GM18951 (cell line): ENCODE measurements at regions not wholly inside any gene's neighbourhood (a gene's known extent, or its start where the extent isn't known, plus 50 kb on each side); places are given as distances from the start of the nearest gene placed in this dataset.

Experiments used
- POLR2A ChIP-seq: IDR thresholded peaks from 4 replicates; pipeline ENCODE4 v1.6.1; 2011; ENCODE audit warnings: mild to moderate bottlenecking; ENCODE audit not compliant: insufficient read length, insufficient read depth; ENCODE audit errors: extremely low read depth
- in situ Hi-C: fragments of 300-500 bp; cut with MboI; formaldehyde crosslinking; loops from one replicate; pipeline ENCODE4 v1.12.0; 2022; ENCODE audit warnings: low sequenced_read_pairs, mixed read lengths, inconsistent platforms; ENCODE audit not compliant: unreplicated experiment

DNA sequence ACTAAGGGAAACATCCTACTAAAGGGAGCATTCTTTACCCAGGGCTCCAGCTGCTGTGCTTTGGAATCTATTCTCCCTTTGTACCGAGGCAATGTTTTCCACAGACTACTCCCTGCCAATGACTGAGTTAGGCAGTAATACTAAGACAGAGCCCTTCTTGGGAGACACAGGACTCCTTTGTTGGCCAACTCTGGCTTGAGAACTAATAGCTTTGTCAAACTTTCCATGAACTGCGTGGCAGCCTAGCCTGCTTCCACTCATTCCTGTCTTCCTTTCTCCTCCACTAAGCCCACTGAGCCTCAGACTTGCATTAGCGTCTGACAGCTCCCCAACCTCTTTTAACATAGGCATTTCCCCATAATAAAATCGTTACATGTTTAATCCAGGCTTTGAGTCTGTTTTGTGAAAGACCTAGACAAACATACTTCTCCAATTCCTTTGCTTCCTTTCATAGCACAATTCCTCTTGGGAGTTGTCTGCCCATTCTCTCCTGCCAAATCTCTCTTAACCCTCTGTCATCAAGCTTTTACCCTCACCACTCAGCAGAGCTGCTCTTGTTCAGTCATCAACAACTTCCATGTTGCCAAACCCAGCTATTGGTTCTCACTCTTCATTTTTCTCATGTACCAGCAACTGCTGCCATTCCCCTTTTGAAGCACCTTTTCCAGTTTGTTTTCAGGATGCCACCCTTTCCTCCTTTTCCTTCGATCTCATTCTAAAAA, 300.3 kb upstream of the IGFBP7 start:
- no peak for TF ChIP-seq POLR2A
- in situ Hi-C loops = no loop called here

DNA sequence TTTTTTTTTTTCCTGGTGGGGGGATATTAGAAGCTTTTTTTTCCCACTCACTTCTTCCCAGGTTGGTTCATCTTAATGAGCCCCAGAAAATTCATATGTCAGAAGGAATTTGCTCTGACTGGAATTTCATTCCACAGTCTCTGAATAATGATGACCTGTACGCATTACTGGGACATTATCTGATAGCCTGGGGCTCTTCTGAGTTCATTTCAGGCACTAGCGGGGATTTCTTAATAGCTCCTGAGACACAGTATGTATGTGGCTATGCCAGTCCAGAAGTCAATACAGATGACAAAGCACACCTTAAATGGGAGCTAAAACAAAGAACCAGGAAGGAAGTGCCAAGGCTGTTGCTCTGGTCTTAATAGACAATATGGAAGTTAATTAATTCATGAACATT, 295.2 kb upstream of the IGFBP7 start:
- TF ChIP-seq POLR2A = no peak
- in situ Hi-C loops = no loop called here

DNA sequence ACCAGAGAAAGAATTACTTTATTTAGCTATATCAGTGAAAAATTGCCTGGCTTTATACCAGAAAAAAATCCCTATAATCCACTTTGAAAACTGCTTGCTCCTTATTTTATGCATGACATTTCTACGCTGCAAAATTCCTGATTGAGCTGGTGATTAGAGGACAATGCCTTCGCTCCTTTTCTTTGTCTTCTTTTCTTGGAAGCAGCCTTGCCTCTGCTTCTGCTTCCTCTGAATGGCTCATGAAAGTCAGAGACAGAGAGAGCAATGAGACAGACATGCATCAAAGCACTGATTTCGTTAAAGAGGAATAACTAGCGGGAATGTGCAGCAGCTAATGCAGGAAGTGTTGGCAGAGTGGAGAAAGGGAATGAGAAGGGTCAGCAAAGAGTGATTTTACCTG, 294.3 kb upstream of the IGFBP7 start:
- in situ Hi-C loops = no loop called here
- no peak for TF ChIP-seq POLR2A

DNA sequence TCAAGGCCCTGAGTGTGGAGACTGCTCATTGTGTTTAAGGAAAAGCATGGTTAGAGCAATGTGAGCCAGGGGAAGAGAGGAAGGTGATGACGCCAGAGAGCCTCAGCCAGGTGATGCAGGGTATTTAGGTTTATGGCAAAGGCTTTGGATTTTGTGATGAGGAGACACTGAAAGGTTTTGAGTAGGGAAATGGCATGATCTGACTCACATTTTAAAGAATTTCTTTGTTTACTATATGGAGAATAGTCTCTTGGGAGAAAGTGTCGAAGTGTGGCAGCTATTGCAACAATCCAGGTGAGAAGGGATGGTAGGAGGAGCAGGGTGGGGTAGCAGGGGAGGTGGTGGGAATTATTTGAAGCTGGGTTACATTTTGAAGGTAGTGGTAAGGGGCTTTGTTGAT, 293.4 kb upstream of the IGFBP7 start:
- no peak for TF ChIP-seq POLR2A
- in situ Hi-C loops = no loop called here

DNA sequence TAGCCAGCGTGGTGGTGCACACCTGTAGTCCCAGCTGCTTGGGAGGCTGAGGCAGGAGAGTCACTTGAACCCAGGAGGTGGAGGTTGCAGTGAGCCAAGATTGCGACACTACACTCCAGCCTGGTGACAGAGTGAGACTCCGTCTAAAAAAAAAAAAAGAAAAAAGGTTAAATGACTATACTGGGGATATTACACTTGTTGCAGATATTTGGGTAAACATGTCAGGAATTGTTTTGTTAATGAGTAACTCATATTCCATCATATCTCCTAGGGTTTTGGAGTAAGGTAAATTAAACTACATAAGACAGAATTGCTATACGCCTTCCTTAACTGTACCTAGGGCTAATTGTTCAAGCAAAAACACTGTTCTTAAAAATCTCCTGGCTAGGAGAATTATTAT, 291.4 kb upstream of the IGFBP7 start:
- in situ Hi-C loops = no loop called here
- TF ChIP-seq POLR2A = no peak

DNA sequence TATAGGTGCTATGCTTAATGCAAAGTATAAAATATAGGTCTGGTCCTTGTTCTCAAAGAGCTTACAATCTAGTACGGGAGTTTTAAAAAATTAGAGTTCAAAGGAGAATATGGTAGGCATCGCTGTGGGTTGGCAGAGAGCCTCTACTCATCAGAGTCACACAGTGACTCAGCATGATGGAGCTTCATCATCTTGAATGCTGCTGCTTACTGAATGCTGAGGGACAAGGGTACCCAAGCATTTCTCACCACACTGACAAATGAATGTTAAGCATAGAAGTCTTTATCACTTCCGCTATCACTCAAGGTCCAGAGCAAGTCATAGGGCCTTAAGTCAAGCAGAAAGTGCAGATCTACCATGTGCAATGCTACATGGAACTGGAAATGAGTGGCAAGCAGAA, 268.6 kb upstream of the IGFBP7 start:
- TF ChIP-seq POLR2A = no peak

DNA sequence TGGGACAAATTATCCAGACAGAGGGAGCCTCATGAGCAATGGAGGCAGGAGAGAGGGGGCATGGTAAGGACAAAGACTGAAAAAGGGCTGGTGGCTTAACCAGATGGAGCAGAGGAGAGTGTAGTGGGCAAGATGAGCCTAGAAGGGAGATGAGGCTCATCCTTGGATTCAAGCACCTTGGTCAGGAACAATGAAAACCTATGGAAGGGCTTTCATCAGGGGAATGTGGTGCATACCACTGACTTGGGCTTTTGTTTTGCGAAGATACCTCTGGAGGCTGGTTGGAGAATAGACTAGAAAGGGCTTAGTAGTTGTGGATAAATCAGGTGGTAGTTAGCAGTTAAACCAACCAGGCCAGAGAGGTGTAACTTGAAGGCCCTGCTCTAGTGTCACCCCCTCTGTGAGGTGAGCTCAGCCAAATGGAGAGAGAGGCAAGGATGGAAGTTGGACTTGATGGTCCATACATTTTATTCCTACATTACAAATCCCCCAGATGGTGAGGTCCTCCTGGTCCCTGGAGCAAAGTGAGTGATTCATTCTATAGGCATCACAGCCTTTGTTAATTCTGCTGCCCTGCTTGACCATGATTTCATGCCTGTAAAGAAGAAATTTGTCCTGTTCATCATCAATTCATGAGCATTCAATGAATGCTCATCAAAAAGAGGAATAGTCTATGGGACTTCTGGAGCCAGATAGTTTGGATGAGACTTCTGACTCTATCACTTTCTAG, 264.8 kb upstream of the IGFBP7 start:
- in situ Hi-C loops = no loop called here
- TF ChIP-seq POLR2A = no peak

More for the DNA sequence above, 268.6 kb upstream of the IGFBP7 start:
- in situ Hi-C loops = no loop called here

DNA sequence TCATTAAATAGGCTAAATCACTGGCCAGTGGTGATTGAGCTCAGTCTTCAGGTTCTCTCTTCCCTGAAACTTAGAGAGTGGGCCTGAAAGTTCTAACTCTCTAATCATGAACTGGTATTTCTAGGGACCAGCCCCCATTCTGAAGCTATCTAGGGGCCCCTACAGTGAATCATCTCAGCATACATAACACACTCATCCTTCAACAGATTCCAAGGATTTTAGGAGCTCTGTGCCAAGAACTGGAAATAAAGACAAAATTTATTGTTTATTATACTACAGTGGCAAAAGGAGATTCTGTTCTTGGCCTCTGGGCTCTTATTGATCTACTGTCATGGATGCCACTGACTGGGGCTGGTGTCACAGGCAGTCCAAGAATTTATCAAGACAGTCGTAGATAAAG, 263.8 kb upstream of the IGFBP7 start:
- TF ChIP-seq POLR2A = no peak
- in situ Hi-C loops = no loop called here

DNA sequence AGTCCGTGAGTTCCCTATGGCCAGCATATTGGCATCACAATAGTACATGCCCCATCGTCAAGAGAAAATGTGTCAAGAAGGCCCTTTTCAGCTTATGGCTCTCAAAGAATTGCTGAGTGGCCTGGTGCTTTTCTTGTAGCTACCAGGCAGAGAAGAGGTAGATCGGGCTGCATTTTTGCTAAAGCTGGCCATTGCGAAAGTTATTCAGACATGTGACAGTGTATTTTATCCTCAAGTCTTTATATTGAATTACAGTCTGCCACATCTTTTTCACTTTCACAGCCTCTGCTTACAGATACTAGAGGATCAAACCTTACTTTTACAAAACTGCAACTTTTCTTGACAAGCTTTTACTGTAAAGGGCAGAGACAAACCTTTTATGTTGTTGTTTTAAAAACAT, 261.5 kb upstream of the IGFBP7 start:
- no peak for TF ChIP-seq POLR2A
- in situ Hi-C loops = no loop called here

DNA sequence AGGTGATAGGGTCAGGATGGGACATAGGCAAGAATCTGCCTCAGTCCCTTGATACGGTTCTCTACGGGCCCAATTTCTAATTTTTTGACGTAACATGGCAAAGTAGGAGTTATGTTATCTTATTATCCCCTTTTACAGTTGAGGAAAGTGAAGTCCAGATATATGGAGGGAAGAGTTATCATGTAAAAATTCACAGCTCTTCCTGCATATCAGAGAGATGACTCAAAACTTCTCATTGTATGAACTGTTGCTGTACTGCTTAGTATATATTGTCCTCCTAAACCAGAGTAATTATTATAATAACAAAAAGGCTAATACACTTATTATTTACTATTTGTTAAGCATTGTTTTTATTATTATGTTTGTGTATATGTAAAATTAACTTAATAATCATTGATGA, 260.5 kb upstream of the IGFBP7 start:
- no peak for TF ChIP-seq POLR2A
- in situ Hi-C loops = no loop called here

DNA sequence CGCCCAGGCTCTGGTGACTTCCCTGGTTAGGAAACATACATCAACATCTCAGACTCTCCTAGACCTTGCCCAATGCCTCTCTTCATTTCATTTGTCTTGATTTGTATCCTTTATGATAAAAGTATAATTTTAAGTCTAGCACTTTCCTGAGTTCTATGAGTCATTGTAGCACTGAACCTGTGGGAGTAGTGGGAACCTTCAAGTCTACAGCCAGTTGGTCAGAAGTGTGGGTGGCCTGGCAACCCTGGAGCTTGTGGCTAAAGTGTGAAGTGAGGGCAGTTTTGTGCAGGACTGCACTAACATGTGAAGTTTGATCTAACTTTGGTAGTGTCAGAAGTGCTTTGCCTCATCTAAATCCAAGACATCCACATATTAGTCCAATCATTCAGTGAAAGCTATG, 259.3 kb upstream of the IGFBP7 start:
- in situ Hi-C loops = no loop called here
- no peak for TF ChIP-seq POLR2A

DNA sequence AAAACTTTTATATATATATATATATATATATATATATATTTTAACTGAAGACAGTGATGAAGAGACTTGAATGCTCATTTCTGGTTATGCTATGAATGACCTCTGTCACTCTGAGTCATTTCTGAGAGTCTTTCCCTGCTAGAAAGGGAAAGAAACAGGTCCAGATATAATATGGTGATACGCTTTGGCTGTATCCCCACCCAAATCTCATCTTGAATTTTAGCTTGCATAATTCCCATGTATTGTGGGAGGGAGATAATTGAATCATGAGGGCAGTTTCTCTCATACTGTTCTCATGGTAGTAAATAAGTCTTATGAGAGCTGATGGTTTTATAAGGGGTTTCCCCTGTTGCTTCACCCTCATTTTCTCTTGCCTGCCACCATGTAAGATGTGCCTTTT, 254.1 kb upstream of the IGFBP7 start:
- in situ Hi-C loops = no loop called here
- no peak for TF ChIP-seq POLR2A

DNA sequence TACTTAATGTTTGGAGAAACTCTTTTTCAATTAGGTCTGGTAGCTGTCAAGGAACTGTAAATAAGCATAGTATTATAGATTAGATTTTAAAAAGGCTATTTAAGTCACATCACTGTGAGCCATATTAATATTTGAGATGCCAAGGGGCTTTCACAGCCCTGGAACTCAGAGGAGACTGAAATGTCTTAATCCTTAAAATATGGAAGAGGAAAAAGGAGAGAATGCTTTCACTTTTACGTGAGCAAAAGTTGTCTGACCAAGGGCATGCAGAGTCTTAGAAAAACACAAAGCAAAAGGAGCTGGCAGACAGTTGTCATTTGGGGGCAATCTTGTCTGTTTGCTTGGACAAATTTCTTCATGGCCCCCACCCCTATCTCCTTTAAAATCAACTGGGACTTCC, 253.2 kb upstream of the IGFBP7 start:
- TF ChIP-seq POLR2A = no peak
- in situ Hi-C loops = no loop called here

DNA sequence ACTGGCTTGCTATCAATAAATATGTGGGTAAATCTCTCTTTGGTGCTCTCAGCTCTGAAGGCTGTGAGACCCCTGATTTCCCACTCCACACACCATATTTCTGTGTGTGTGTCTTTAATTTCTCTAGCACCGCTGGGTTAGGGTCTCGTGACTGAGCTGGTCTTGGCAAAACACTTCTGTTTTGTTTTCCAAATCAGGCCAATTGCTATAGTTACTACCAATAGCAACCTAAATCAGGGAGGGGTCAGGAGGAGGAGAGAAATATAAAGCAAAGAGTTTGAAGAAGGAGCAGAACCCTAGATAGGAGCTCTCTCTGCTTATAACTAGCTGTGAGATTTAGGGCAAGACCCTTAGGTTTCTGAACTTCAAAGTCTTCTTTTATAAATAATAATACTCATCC, 250.5 kb upstream of the IGFBP7 start:
- in situ Hi-C loops = no loop called here
- TF ChIP-seq POLR2A = no peak
